Spleen (tissue), 7 donors: ENCODE measurements at regions not wholly inside any gene's neighbourhood (a gene's known extent, or its start where the extent isn't known, plus 50 kb on each side); places are given as distances from the start of the nearest gene placed in this dataset.

Experiments used
- CTCF ChIP-seq, 11 experiments: fragments of 200-600 bp in 7 of 11; fragments of 450-650 bp in 4 of 11; sonication (generic) in 4 of 11; IDR thresholded peaks in 8 of 11; conservative IDR thresholded peaks in 3 of 11; 1 replicate in 7 of 11; 2 replicates in 4 of 11; pipeline versions ENCODE4 v1.4.0 to v1.8.0; 2016 to 2021; ENCODE audit warnings: antibody characterized with exemption in 11 of 11, inconsistent platforms in 4 of 11, mild to moderate bottlenecking in 1 of 11
- POLR2A ChIP-seq, 3 donors: fragments of 450-650 bp; IDR thresholded peaks; one replicate each; pipeline ENCODE4 v1.5.1; 2017; ENCODE audit warnings: antibody characterized with exemption in 3 of 3, mild to moderate bottlenecking in 1 of 3
- POLR2AphosphoS5 ChIP-seq, 3 donors: sonication (generic); formaldehyde crosslinking; IDR thresholded peaks; one replicate each; pipeline ENCODE4 v1.5.1; 2017; ENCODE audit warnings: antibody characterized with exemption in 3 of 3
- donor health status: DM: no; HTN: no; CAD: no; lungs with moderate emphysema.
- donor health status: DM: no; HTN: no; CAD: no.
- donor health status: DM: no; HTN: no; CAD: no.

GRCh38 chr2:111667001-111667400 is 217.0 kb downstream of the ANAPC1 start:
- no peak for TF ChIP-seq CTCF (IDR thresholded peaks at IDR 0.05 in 8 of 11, conservative IDR thresholded peaks at IDR 0.05 in 3 of 11)
- no peak for TF ChIP-seq POLR2A (IDR thresholded peaks at IDR 0.05)
- no peak for TF ChIP-seq POLR2AphosphoS5 (IDR thresholded peaks at IDR 0.05)
